HG02970 (cell line): ENCODE measurements at regions not wholly inside any gene's neighbourhood (a gene's known extent, or its start where the extent isn't known, plus 50 kb on each side); places are given as distances from the start of the nearest gene placed in this dataset.
A peak's percentile ranks its signal among the peaks of the same experiment; 100 is the strongest.

ENCODE experiments used
- ATAC-seq: cut with Tn5 transposase; IDR thresholded peaks from one replicate; pipeline ENCODE4 v1.9.1; 2021; ENCODE audit warnings: mild to moderate bottlenecking, moderate library complexity, moderate number of reproducible peaks; ENCODE audit not compliant: unreplicated experiment, low FRiP score

- no peak for ATAC-seq
Measured at GRCh38 chr1:78790174-78790573, 140.5 kb downstream of the IFI44 start.

GRCh38 chr1:78792756-78793155 is 143.1 kb downstream of the IFI44 start:
- ATAC-seq, result no peak

- ATAC-seq, result no peak
Measured at GRCh38 chr1:78797108-78797781, 147.6 kb downstream of the IFI44 start.

DNA sequence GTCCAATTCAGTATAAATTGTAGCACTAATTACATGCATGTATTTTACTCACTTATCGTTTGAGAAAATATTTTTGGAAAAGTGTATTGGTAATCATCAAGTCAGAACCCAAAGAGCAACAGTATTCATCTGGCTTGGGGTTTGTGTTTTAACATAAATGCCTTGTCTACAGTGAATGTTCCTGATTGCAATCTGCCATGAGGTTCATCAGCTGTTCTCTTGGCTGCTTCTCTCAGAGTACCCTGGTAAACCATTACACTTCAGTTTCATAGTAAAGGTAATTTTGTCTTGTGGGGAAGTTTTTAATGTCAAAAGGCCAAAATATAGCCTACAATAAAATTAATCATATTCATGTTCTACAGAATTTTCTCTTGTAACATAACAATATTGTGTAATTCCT is 150.3 kb downstream of the IFI44 start:
- no peak for ATAC-seq

DNA sequence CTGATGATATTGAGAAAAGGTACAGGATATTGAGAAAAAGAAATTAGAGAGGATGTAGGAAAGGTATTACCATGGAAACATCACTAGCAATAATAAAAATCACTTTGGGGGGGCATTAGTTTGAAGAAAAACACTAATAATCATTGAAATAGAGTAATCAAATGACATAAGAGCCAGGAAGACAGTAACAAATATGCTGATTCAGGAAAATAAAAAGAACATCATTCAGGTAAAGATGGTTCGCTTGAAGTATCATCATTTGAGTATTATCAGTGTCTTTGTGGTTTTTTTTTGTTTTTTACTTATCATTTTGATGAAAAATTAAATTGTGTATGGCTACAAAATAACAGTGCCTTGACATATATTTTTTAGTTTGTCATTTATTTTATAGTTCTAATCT is 164.5 kb downstream of the IFI44 start:
- no peak for ATAC-seq

- no peak for ATAC-seq
Measured at GRCh38 chr1:78825561-78825960, 175.9 kb downstream of the IFI44 start.

- ATAC-seq, result no peak
Measured at GRCh38 chr1:78829644-78830043, 176.9 kb downstream of the ADGRL4 start.

DNA sequence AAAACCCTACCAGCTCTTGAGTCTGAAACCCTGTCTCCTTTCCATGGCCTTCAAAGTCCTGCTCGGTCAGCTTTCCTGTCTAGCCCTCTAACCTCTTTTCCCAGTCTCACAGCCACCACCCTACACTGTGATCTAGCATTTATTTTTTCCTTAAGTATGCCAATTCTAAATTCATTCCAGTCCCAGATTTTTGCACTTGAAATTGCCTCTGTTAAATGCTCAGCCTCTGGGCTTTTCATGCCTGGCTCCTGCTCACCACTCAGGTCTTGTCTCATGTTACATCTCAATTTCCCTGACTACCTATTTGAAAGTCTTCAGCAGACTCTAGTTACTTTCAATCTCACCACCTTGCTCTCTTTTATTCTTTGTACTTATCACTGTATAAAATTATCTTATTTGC is 176.2 kb downstream of the ADGRL4 start:
- no peak for ATAC-seq

DNA sequence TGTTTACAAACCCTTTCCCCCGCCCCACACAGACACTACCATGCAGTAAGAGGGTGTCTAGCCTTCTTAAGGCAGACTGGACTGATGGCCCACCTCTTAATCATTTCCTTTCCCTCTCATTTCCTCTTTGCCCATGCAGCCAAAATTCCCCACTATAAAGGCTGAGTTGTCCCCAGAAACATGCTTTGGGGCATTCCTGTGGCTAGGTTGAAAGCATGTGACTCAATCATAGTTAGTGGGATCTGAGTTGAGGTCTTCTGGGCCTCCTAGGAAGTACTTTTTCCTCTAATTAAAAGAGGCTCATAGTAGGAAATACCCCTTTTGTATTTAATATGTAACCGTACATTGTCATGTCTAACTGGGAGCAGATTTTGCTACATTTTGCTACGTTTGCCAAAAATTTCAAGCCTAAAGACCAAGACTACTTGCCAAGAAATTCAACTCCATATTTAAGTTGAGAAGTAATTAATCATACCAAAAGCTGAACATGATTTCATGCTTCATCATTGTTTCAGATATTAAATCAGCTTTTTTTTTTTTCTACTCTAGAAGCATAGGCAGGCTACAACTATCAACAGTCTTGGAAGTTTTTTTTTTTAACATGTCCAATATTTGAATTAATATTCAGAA is 174.7 kb downstream of the ADGRL4 start:
- no peak for ATAC-seq

DNA sequence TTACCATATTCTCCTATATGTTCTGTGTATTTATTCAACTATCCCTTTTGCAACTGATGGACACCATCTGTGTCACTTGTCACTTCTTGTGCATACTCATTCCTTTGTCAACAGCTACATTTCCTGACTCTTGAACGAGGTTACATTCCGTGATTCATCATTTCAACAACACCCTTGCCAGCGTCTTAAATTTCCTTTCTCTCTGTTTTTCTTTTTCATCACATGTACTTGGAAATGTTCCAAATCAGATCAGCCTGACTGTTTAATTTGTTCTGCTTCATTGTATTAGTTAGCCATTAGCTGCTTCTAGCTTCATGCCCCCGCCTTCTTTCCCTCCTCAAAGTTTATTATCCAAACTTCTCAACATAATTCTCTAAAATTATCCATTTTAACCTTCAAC is 173.0 kb downstream of the ADGRL4 start:
- no peak for ATAC-seq

DNA sequence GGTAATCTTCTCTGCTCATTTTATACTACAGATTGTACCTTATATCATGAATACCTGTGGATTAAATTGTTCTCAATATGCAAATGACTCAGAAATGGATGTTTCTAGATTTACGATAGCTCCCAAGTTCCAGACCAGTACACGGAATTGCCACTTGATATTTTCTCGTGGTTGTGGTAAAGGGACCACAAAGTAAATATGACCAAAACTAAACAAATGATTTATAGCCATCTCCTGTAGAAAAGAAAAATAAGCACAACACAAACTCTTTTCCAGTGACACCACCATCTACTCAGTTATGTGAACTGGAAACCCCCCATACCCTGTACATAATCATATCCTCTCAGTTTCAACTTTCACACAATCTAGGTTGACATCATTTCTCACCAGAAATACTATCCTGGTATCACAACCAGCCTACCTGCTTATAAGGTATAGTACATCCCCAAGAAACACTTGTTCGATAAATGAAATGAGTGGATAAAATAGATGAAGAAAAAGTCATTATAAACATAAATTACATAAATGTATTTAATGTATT is 172.3 kb downstream of the ADGRL4 start:
- peak; percentile 65 for ATAC-seq

DNA sequence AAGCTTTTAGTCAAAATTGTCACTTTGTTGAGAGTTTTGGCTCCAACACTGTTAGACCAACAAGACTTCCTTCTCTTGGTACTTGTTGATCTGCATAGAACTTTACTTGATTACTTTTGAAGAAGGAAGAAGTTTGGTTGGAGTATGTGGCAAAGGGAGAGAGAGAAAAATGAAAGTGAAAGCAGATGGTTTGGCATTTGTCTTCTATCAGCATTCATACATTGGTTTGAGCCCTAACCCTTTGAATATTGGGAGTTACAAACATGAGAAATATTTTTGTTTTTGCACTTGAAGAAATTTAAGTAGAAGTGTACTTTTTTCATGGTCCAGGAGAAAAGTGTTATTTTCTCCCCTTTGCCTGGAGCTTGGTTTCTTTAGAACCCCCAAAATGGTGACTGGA is 169.8 kb downstream of the ADGRL4 start:
- no peak for ATAC-seq

DNA sequence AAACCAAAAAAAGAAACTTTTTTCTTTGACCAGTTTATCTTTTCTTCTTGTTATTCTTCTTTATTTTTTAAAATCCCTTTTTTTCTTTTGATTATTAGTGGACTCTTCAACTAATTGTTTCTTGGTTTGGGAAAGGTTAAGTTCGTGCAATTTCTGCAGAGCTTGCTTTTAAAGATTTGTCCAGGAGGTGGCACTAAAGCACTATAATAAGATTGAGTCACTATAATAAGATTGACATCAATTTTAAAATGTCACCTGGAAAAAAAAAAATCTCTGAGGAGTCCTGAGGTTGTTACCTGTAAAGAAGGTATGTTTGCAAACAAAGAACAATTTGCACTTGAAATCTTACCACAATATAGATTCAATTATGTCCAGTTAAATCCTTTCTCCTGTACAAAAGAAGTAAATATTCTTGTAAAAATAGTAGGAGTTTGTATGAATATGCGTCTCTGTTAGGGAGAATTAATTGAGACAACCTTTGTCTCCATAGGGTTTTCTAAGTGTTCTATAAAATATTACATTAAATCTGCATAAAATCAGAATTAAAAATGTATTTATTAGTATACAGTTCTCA is 166.7 kb downstream of the ADGRL4 start:
- no peak for ATAC-seq
